Hematopoietic multipotent progenitor cell treated with erythropoietin and hydrocortisone succinate and interleukin-3 and kit ligand, for 6 days (in vitro differentiated cells): ENCODE measurements at regions not wholly inside any gene's neighbourhood (a gene's known extent, or its start where the extent isn't known, plus 50 kb on each side); places are given as distances from the start of the nearest gene placed in this dataset.

ENCODE experiments used
- DNase-seq: peaks from one replicate; pipeline ENCODE4 v3.0.0-alpha.2; 2015

GRCh38 chr13:33953781-33954180, 135.8 kb downstream of the RFC3 start:
- no peak for DNase-seq

- DNase-seq = no peak
Measured at GRCh38 chr13:33956346-33956745, 138.4 kb downstream of the RFC3 start.

GRCh38 chr13:33957497-33957905, 139.6 kb downstream of the RFC3 start:
- no peak for DNase-seq

DNA sequence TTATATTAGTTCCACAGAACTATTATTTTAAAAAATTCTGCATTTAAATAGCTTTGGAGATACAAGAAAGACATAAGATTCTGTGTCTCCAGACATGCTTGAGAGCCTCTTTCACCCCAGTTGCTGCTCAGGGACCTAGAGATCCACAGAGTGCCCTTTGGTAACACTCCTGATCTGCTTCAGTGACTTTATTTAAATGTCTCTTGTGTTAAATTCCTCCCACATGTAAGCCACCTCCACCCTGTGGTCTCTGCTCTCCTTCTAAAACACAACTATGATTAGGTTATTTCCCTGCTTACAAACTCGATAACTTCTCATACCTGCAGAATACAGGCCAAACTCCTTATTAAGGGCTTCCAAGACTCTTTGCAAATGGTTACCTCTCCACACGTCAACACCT, 141.0 kb downstream of the RFC3 start:
- no peak for DNase-seq

- no peak for DNase-seq
Measured at GRCh38 chr13:33963134-33963533, 145.2 kb downstream of the RFC3 start.

DNA sequence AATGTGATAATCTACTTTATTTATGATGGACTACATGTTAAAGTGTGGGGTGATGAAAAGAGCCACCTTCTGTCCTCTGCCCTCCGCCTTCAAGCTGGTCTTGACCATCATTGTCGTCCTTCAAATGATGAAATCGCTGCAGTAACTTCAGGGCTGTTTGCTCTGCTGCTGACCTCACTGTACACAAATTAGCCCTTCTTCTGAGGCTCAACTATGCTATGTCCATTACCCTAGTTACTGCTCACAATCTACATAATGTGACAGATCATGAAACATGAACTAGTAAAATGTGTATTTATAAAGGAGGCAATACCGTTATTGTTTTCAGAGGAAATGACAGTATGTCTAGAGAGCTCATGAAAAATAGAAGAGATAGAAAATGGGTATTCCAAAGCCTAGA, 145.9 kb downstream of the RFC3 start:
- no peak for DNase-seq

- no peak for DNase-seq
Measured at GRCh38 chr13:33968520-33969507, 150.9 kb downstream of the RFC3 start.

DNA sequence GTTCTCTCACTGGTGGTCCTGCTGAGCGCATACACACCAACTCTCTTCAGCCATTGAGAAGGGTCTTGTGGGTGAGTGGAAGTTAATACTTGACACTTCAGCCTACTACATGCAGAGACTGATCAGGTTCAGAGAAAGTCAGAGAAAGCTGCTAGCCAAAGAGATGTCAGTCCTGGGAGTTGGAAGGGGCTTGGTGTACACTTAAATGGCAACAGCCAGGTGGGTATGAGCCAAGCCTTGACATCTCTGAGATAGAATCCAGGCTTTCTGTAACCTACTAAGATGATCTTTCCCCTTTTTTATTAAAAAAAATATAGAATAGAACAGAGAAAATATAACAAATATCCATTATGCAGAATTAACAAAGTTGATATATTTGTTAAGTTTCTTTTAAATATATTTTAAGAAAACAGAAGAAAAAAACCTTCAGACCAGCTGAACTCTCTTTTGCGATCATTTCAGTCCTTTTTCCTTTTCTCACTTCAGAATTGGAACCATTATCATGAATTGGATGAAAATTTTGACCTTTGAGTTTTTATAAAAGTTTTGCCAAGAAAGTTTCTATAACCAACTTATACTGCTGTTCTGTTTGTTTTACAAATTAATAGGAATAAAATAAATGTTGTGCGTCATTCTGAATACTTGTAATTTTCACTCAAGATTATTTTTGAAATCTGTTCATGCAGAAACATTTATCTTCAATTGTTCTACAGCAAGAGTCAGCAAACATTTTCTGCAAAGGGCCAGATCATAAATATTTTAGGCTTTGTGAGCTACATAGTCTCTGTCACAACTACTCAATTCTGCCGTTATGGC, 153.0 kb downstream of the RFC3 start:
- DNase-seq = no peak

DNA sequence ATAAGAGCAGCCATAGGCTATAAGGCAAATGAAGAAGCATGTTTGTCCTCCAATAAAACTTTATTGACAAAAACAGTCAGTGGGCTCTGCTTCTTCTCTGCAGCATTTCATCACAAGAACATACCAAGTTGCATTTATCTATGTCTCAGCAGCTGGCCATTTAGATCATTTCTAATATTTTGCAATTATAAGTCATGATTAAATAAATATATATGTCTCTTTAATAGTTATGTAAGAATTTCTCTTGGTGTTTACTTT, 153.5 kb downstream of the RFC3 start:
- DNase-seq = no peak

GRCh38 chr13:33973194-33973593, 155.2 kb downstream of the RFC3 start:
- no peak for DNase-seq

DNA sequence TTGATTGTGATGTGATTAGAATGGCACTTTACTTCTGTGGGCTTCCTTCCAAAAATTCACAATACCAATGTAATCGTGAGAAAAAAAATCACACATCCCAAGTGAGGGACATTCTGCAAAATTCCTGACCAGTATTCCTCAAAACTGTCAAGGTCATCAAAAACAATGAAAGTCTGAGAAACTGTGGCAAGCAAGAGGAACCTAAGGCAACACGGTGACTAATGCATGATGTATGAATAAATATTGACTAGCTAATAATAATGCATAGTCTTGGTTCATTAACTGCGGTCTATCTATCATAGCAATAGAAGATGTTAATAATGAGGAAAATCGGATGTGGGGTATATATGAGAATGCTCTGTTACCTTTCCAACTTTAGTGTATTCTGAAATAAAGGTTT, 159.0 kb downstream of the RFC3 start:
- DNase-seq = no peak

- no peak for DNase-seq
Measured at GRCh38 chr13:33978653-33979052, 160.7 kb downstream of the RFC3 start.

GRCh38 chr13:33992881-33993336, 175.0 kb downstream of the RFC3 start:
- DNase-seq = no peak

DNA sequence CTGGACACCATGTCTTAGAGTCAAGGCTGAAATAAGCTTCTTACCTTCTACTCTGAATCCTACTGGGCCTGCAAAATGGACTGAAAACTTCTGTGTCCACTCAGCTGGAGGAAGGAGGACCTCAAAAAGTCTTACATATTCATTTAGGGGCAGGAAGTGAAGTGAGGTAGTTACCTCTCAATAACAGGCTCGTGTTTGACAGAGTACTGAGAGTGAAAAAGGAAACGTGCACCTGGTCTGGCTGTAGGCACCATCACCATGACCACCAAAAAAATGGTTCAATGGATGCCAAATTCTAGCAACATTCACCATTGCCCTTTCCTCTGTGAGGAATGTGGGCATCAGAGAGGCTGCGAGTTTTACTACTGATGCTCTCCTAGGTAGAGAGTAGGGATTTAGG, 176.2 kb downstream of the RFC3 start:
- DNase-seq = no peak

- DNase-seq = no peak
Measured at GRCh38 chr13:33994826-33995502, 177.0 kb downstream of the RFC3 start.

DNA sequence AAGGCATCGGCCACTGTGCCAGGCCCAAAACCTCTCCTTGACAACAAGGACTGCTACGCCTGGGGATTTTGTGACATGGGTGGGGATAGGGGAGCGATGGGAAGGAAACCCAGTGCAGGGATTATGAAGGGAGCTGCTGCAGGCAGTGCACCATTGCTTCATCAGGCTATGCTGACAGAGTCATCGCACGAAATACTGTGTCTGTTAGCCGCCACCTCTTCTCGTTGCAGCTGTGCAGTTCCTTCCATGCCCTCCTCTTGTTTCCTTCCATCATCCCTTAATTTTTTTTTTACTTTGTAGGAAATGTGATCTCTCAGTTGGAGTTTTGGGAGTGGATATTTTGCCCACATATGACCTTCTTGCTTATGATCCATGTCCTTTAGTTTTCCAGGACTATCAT, 178.7 kb downstream of the RFC3 start:
- no peak for DNase-seq

DNA sequence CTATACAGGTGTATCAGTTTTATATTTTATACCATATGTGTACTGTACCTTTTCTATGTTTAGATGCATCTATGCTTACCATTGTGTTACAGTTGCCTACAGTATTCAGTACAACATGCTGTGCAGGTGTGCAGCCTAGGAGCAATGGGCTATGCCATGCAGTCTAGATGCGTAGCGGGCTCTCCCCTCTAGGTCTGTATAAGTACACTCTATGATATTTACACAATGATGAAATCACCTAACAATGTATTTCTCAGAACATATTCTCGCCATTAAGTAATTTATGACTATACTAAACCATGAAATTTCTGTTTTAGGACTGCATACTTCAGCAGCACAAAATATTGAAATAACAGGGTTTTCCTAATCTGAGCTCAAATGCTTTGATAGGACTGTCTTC, 179.6 kb downstream of the RFC3 start:
- no peak for DNase-seq

DNA sequence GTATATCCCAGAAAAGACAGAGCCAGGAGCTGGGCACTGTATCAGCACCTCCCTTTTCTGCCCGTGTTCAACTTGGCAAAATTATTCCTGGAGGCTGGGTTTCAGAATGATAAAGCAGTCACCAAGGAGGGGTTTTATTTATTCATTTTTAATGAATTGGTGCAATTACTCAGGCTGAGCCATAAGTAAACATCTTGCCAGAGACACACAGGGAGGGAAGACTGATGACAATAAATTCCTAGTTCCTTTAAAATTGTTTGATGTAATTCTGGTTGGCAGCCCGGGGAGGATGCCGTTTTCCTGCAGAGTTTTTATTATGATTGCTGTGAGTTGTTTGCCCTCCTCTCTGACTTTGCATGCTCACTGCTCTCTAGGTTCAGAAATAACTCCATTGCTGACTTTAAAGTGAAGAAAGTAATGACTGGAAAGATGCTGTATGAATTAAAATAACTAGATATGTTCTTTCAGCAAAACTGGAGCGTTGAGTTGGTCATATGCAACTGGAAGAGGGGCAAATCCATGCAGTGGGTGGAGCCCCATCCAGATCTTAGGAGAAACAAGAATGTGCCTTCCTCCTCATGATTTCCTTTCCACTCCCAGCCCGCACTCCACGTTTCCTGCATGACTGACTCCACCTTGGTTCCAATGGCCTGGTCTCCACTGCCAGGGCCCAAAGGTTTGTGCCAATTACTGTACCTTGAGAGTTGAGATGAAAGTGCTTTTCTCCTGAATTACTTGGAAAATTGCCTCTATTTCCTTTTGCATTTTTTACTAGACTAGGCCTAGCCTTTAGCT, 182.1 kb downstream of the RFC3 start:
- no peak for DNase-seq

- DNase-seq = no peak
Measured at GRCh38 chr13:34000955-34001354, 183.0 kb downstream of the RFC3 start.

DNA sequence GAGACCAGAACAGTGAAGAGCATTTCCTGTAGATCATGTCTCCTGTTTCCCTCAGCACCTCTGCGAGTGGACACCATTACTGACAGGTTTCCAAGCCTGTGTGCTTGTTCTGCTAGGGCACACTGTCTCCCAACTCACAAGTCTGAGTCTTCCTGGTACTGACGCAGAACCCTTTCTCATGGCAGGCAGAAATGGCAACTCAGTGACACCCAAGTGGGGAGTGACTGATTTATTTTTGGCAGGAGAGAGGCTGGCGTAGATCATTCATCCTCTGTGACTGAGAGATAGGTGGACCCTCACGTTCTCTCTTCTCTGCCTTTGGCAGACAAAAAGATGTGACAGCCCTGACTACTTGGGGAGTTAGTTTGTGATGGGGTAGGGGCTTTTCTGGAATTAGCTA, 183.4 kb downstream of the RFC3 start:
- DNase-seq = no peak

- no peak for DNase-seq
Measured at GRCh38 chr13:34002141-34002540, 184.2 kb downstream of the RFC3 start.

- DNase-seq = no peak
Measured at GRCh38 chr13:34002924-34003323, 185.0 kb downstream of the RFC3 start.

DNA sequence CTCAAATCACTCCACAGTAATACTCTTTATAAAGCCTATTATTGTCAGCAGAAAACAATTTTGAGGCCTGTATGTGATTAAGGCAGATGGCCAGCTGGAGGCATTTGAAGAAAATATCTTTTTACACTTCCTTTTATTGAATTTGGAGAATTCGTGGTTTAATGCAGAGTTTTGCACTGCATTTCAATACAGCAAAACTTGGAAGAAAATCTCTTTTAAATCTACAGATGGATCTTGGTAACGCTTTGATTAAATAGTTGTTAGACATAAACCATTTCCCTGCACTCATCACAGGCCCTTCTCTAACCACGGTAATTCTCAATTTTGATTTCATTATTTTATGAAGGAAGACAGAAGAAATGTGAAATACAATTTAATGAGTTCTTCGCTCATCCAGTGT, 185.7 kb downstream of the RFC3 start:
- no peak for DNase-seq
